ENCODE measurements at regions not wholly inside any gene's neighbourhood (a gene's known extent, or its start where the extent isn't known, plus 50 kb on each side); places are given as distances from the start of the nearest gene placed in this dataset.

- ATAC-seq = no peak
- TF ChIP-seq ZNF565 (CRISPR knock-in tag; conservative IDR thresholded peaks at IDR 0.05; ENCODE audit: low read depth) (no peak), POU6F1 (CRISPR knock-in tag; IDR thresholded peaks at IDR 0.05; ENCODE audit: borderline replicate concordance, low read depth) (no peak), CREB5 (CRISPR knock-in tag; IDR thresholded peaks at IDR 0.05; ENCODE audit: low read depth) (no peak), ARNTL (CRISPR knock-in tag; IDR thresholded peaks at IDR 0.05; ENCODE audit: borderline replicate concordance, low read depth) (no peak), GLIS3 (CRISPR knock-in tag; IDR thresholded peaks at IDR 0.05) (no peak), ZNF70 (CRISPR knock-in tag; IDR thresholded peaks at IDR 0.05) (no peak), ZFP3 (CRISPR knock-in tag; IDR thresholded peaks at IDR 0.05) (no peak), TCF4 (CRISPR knock-in tag; IDR thresholded peaks at IDR 0.05; ENCODE audit: borderline replicate concordance) (no peak), RARB (CRISPR knock-in tag; IDR thresholded peaks at IDR 0.05) (no peak), TSHZ2 (CRISPR knock-in tag; IDR thresholded peaks at IDR 0.05) (no peak)
These were observed 257.2 kb downstream of the KIF4B start for GRCh38 chr5:155270725-155271124.

- TF ChIP-seq TCF4 (CRISPR knock-in tag; IDR thresholded peaks at IDR 0.05; ENCODE audit: borderline replicate concordance) (no peak), POU6F1 (CRISPR knock-in tag; IDR thresholded peaks at IDR 0.05; ENCODE audit: borderline replicate concordance, low read depth) (no peak), CSDC2 (CRISPR knock-in tag; IDR thresholded peaks at IDR 0.05) (no peak), BACH2 (CRISPR knock-in tag; IDR thresholded peaks at IDR 0.05; ENCODE audit: borderline replicate concordance) (no peak), TOX (CRISPR knock-in tag; IDR thresholded peaks at IDR 0.05; ENCODE audit: borderline replicate concordance) (no peak), ARNTL (CRISPR knock-in tag; IDR thresholded peaks at IDR 0.05; ENCODE audit: borderline replicate concordance, low read depth) (no peak), ISL1 (CRISPR knock-in tag; IDR thresholded peaks at IDR 0.05) (no peak)
- no peak for ATAC-seq
These were observed 260.9 kb downstream of the KIF4B start for GRCh38 chr5:155274484-155274883.

- TF ChIP-seq ZFP30 (CRISPR knock-in tag; IDR thresholded peaks at IDR 0.05) (no peak), RARB (CRISPR knock-in tag; IDR thresholded peaks at IDR 0.05) (no peak), GLIS3 (CRISPR knock-in tag; IDR thresholded peaks at IDR 0.05) (no peak), SNAI2 (CRISPR knock-in tag; IDR thresholded peaks at IDR 0.05) (no peak), ZFP3 (CRISPR knock-in tag; IDR thresholded peaks at IDR 0.05) (no peak), CREB5 (CRISPR knock-in tag; IDR thresholded peaks at IDR 0.05; ENCODE audit: low read depth) (no peak), TOX (CRISPR knock-in tag; IDR thresholded peaks at IDR 0.05; ENCODE audit: borderline replicate concordance) (no peak), POU6F1 (CRISPR knock-in tag; IDR thresholded peaks at IDR 0.05; ENCODE audit: borderline replicate concordance, low read depth) (no peak), ARNTL (CRISPR knock-in tag; IDR thresholded peaks at IDR 0.05; ENCODE audit: borderline replicate concordance, low read depth) (no peak), ZNF8 (CRISPR knock-in tag; IDR thresholded peaks at IDR 0.05) (no peak), TSHZ2 (CRISPR knock-in tag; IDR thresholded peaks at IDR 0.05) (no peak)
- no peak for ATAC-seq
These were observed 261.7 kb downstream of the KIF4B start for GRCh38 chr5:155275222-155275621.

Data from SK-N-SH treated with all-trans-retinoic acid at 6 μM for 48 hours (cell line).